GM21529 (cell line): ENCODE measurements at regions not wholly inside any gene's neighbourhood (a gene's known extent, or its start where the extent isn't known, plus 50 kb on each side); places are given as distances from the start of the nearest gene placed in this dataset.
"Not testable (repeated sequence)": the region's sequence is repeated elsewhere in the genome, so short reads cannot be mapped to it uniquely, and the experiment has no call there.

Experiments
- ATAC-seq: cut with Tn5 transposase; IDR thresholded peaks from one replicate; pipeline ENCODE4 v1.9.1; 2021; ENCODE audit not compliant: unreplicated experiment

DNA sequence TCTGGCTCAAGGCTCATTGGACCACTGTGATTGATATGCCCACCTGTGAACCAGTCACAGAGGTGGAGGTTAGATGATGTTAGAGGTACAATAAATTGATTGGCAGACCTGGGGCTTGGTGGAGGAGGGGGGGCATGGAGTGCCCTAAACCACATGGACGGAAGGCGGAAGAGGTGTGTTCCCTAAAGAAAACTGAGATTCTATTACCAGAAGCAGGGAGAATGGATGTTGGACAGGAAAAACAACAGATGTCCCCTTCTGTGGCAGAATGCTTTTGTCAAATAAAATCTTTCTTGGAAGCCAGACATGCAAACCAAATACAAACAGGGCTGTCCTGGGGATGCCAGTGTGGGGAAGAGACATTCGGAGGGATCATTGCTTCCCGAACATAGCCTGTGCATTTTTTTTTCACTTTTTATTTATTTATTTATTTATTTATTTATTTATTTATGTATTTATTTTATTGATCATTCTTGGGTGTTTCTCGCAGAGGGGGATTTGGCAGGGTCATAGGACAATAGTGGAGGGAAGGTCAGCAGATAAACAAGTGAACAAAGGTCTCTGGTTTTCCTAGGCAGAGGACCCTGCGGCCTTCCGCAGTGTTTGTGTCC lies 433.9 kb downstream of the RPS24 start:
- no peak for ATAC-seq

DNA sequence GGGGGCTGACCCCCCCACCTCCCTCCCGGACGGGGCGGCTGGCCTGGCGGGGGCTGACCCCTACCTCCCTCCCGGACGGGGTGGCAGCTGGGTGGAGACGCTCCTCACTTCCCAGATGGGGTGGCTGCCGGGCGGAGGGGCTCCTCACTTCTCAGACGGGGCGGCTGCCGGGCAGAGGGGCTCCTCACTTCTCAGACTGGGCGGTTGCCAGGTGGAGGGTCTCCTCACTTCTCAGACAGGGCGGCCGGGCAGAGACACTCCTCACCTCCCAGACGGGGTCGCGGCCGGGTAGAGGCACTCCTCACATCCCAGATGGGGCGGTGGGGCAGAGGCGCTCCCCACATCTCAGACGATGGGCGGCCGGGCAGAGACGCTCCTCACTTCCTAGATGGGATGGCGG lies 435.1 kb downstream of the RPS24 start:
- ATAC-seq: not testable (repeated sequence)

DNA sequence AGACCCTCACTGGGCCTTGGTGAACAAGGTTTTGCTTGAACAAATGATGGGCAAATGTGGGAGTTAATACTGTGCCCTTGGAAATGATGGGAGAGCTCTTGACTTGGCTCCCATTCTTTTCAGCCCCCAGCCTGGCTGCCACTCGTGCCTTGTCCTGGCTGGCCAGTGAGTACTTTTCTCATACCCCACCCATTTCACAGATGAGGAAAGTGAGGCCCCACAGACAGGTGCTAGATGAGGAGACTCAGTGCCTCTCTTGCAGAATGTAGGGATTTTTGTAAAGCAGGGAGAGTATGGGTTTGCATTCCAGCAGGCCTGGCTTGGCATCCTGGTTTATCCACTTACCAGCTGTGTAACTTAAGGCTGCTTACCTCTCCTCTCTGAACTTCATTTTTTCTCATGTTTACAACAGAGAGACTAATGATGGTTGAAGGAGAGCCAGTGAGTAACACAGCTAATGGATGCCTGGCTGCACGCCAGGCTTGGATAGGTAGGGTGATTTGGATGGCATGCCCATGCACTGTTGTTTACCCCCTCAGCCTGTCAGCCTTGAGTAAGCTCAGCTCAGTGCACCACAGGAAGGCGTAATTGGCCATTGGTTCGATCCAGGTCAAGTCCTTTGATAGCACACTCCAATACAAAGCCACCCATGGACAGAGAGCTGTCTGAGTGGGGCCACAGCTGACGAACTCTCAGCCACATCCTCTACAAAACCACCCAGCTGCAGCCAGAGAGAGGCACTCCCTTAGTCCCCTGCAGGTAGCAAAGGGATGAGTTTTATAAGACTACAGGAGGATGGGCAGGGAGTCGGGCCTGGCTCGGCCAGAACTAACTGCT lies 436.8 kb downstream of the RPS24 start:
- ATAC-seq: no peak

DNA sequence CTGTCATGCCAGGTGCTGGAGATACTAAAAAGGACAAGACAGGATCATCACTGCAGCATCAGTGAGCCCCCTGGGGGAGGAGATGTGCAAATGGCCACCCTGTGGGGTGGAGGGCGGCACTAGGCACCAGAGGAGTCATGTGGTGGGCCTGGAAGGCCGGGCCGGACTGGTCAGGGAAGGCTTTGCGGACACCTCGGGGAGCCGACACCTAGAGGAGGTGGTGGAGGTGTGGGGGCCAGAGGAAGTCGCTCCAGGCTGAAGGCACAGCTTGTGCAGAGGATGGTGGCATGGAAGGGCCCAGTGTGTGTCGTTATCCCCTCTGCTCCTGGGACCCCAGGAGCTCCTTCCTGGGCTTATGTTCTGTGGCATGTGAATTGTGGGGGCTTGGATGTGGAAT lies 437.7 kb downstream of the RPS24 start:
- no peak for ATAC-seq

GRCh38 chr10:78471723-78472550 lies 438.3 kb downstream of the RPS24 start:
- no peak for ATAC-seq

- ATAC-seq: no peak
Measured at GRCh38 chr10:78472551-78472890, 438.9 kb downstream of the RPS24 start.

GRCh38 chr10:78473006-78473405 lies 439.3 kb downstream of the RPS24 start:
- no peak for ATAC-seq

GRCh38 chr10:78474743-78475142 lies 441.1 kb downstream of the RPS24 start:
- no peak for ATAC-seq

GRCh38 chr10:78475437-78475836 lies 441.8 kb downstream of the RPS24 start:
- ATAC-seq: no peak

DNA sequence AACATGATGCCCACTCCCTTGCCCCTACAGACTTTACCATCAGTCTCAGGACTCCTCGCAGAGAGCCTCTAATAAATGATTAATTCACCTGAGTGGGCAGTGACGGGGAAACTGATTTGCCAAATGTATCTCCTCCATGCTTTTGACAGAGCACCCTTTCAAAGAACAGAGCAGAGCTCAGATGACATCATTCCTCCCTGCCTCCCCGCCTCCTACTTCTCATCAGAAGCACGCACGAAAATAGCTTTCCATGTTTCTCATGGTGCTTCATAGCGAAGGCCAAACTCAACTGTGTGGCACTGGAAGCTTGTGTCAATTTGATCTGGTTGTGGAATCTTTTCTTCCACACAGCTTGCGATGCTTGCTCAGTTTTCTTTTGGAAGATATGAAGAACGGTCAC lies 442.5 kb downstream of the RPS24 start:
- no peak for ATAC-seq

DNA sequence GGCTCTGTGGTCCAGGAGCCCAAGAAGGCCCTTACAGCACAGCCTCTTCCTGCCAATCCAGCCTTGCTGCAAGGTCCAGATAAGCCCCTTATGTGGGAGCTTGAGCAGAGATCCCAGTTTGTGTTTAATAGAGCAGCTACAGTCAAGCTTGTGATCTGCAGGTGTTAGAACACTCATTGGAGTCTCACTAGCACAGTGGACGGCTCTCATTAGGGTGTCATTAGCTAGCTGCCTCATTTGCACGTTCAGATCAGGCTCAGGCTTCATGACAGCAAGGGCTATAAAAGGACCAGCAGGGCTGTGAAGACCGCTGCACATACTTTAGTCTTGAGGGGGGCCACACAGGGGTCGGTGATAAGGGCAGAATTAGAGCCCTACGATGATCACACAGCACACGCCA lies 443.2 kb downstream of the RPS24 start:
- ATAC-seq: no peak

- ATAC-seq: no peak
Measured at GRCh38 chr10:78478919-78479318, 445.3 kb downstream of the RPS24 start.

DNA sequence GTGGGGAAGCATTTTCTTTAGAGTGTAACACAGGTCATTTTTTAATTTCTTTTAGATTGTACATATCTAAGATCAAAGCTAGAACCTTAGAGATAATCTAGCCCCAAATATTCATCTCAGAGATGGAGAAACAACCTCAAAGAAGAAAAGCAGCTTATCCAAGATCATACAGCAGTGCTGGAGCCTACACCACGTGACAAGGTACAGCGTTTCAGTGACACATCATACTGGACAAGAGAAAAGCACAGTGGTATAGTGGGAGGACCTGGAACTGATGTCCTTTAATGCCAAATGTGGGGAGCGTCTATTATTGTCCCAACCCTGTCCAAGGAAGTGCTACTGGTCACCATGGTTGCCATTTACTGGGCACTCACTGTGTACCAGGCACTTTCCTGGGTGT lies 445.8 kb downstream of the RPS24 start:
- ATAC-seq: no peak

DNA sequence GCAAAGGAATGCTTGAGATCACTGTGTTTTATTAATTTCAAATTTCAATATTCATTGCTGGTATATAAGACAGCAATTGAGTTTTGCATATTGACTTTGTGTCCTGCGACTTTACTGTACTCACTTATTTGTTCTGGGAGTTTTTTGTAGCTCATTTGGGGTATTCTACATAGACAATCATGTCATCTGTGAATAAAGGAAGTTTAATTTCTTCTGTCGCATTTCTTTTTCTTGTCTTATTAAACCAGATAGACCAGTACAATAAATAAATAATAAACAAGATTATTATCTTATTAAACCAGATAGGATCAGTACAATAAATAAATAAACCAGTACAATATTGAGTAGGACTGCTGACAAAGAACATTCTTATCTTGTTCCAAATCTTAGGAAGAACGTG lies 448.2 kb downstream of the RPS24 start:
- ATAC-seq: no peak

DNA sequence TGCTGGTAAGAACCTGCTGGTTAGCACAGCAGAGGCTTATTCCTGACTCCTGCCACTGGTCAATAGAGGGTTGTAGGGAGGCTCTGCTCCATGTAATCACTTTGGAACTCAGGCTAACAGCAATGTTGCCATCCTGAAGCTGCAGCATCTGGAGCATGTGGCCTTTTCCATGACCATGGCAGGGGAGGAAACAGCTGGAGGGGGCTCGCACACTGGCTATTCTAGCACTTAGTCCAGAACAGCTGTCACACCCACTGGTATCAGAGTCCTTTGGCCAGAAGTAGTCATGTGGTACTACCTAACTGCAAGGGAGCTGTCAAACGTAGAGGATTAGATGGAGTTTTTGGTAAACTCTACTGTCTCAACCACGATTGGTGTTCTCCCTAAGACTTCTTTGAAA lies 450.0 kb downstream of the RPS24 start:
- no peak for ATAC-seq

DNA sequence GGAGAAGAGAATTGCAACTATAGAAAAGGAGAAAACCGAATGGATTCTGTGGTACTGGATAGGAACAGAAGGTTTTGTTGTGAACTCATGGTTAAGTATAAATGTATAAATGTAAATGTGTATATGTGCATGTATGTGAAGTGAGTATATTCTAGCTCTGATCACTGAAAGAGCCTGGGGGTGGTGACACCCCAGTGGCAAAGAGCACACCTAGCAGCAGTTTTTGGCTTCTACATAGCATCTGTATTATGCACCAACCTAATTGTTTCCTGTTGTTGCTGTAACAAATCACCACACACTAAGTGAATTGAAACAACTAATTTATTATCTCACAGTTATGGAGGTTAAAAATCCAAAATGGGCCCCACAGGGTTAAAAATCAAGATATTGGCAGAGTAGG lies 455.4 kb downstream of the RPS24 start:
- ATAC-seq: no peak

GRCh38 chr10:78491812-78492211 lies 458.1 kb downstream of the RPS24 start:
- no peak for ATAC-seq

DNA sequence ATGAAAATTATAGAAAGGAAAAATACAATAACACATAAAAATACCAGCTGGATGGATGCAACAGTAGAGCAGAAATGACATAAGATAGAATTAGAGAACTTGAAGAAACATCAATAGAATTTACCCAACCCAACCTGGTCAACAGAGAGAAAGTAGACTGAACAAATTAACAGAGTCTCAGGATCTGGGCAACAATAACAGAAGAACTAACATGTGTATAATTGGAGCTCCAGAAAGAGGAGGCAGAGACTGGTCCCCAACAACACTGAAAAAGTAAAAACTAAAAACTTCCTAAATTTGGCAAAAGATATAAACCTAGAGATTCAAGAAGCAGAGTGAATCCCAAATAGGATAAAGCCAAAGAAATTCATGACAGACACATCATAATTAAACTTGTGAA lies 458.8 kb downstream of the RPS24 start:
- no peak for ATAC-seq

GRCh38 chr10:78494179-78494578 lies 460.5 kb downstream of the RPS24 start:
- ATAC-seq: no peak

- ATAC-seq: no peak
Measured at GRCh38 chr10:78502210-78502936, 468.7 kb downstream of the RPS24 start.

DNA sequence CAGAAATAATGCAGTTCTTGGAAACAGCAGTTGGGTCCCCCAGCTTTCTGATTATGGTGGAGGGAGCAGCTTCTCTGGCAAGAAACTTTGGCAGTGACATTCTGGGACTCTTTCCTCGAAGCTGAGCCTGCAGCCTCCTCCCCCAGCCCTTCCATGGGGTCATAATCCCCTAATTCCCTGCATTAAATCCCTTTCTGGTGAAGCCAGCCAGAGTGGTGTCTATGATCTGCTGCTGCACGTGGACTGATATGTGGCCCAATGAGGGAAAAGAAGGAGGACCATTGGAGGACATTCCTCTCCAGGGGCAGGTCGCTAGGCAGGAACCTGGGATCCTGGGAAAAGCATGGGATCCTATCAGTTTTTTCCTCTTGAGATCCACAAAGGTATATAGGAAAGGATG lies 470.5 kb downstream of the RPS24 start:
- ATAC-seq: no peak
